ENCODE measurements at regions not wholly inside any gene's neighbourhood (a gene's known extent, or its start where the extent isn't known, plus 50 kb on each side); places are given as distances from the start of the nearest gene placed in this dataset.

DNA sequence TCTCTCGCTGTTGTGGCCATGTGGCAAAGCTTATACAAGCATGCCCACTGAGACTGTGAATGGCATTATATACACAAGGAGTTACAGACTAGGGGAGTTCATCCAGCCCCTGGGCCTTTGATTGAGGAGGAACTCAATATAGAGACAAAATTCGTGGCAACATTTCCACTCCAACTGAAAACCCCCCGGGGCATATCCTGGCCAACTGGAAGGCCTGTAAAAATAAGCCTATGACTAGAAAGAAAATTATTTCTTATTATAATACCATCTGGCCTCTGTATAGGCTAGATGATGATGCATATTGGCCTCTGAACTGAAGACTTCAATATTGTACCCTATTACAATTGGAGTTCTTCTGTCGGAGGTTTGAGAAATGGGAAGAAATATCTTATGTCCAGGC lies 175.5 kb upstream of the GJE1 start:
- Histone ChIP-seq H3K27me3 (ENCODE audit: low read depth) (no peaks in the 10 kb centered on the region), H3K9me3 (replicated peaks) (peaks cover 11% of the 10 kb centered on the region), H3K27ac (replicated peaks) (no peak overlapping the region), H3K4me1 (peaks cover 5% of the 10 kb centered on the region), H3K4me3 (no peak overlapping the region), H3K36me3 (no peaks in the 10 kb centered on the region)
- no peak for DNase-seq
- TF ChIP-seq, protein P1, sequence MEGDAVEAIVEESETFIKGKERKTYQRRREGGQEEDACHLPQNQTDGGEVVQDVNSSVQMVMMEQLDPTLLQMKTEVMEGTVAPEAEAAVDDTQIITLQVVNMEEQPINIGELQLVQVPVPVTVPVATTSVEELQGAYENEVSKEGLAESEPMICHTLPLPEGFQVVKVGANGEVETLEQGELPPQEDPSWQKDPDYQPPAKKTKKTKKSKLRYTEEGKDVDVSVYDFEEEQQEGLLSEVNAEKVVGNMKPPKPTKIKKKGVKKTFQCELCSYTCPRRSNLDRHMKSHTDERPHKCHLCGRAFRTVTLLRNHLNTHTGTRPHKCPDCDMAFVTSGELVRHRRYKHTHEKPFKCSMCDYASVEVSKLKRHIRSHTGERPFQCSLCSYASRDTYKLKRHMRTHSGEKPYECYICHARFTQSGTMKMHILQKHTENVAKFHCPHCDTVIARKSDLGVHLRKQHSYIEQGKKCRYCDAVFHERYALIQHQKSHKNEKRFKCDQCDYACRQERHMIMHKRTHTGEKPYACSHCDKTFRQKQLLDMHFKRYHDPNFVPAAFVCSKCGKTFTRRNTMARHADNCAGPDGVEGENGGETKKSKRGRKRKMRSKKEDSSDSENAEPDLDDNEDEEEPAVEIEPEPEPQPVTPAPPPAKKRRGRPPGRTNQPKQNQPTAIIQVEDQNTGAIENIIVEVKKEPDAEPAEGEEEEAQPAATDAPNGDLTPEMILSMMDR (IDR thresholded peaks at IDR 0.05; ENCODE audit: borderline replicate concordance), result no peak
- intact Hi-C loops (cut with micrococcal nuclease), result no loop called here

DNA sequence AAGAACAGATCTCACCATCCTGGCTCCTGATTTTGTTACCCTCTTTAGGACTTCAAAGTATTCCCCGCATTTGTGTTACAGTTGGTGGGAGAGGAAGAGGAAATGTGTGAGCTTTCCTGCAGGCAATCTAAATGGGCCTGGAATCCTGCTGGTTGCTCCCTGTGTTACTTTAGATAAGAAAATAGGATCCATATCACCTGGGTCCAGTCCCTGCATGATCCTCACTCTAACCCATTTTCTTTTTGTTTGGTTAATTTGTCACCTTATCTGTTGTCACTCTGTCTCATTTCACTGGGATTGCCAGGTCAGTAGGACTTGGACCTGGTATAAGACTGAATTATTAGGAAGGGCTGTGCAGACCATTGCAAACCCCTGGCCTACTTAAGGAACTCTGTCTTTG lies 175.9 kb upstream of the GJE1 start:
- Histone ChIP-seq H3K4me1 (peaks cover 5% of the 10 kb centered on the region), H3K27me3 (ENCODE audit: low read depth) (no peaks in the 10 kb centered on the region), H3K27ac (replicated peaks) (no peak overlapping the region), H3K9me3 (replicated peaks) (peaks cover 15% of the 10 kb centered on the region), H3K4me3 (no peak overlapping the region), H3K36me3 (no peaks in the 10 kb centered on the region)
- intact Hi-C loops (cut with micrococcal nuclease), result no loop called here
- no peak for DNase-seq
- TF ChIP-seq, protein P1 (IDR thresholded peaks at IDR 0.05; ENCODE audit: borderline replicate concordance), result no peak

DNA sequence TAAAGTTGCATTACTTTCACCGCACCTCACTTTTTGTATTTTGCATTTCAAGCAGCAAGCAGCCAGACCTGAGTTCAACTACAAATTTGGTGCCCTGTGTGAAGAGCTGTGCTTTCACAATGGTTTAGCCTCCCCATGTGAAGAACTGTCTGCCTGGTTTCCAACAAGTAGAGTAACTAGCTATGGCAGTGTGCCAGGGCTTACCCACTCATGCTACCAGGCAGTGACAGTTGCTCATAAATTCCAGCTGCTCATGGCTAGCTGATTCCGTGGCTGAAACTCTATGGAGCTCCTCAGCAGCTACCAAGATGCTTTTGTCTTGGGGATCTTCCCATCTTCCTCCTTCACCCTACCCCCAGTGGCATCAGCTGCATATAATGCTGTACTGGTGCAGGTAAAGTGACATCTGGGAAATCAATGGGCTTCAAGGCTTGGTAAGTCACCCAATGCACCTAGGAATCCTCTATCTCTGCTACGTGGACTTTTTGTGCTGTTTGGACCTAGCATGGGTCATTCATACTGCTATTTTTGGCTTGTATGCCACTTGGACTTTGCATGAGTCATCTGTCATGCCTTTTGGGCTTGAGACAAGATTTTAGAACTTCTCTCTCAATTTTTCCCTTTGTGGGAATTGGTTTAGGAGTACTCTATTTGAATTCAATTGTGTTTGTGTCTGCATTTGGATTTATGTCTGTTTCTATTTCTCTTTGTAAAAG lies 176.5 kb upstream of the GJE1 start:
- Histone ChIP-seq H3K4me1 (peaks cover 5% of the 10 kb centered on the region), H3K4me3 (no peak overlapping the region), H3K9me3 (replicated peaks) (peaks cover 22% of the 10 kb centered on the region), H3K27me3 (ENCODE audit: low read depth) (no peaks in the 10 kb centered on the region), H3K27ac (replicated peaks) (no peak overlapping the region), H3K36me3 (no peaks in the 10 kb centered on the region)
- TF ChIP-seq, protein P1 (IDR thresholded peaks at IDR 0.05; ENCODE audit: borderline replicate concordance), result no peak
- DNase-seq, result no peak
- intact Hi-C loops (cut with micrococcal nuclease), result no loop called here

DNA sequence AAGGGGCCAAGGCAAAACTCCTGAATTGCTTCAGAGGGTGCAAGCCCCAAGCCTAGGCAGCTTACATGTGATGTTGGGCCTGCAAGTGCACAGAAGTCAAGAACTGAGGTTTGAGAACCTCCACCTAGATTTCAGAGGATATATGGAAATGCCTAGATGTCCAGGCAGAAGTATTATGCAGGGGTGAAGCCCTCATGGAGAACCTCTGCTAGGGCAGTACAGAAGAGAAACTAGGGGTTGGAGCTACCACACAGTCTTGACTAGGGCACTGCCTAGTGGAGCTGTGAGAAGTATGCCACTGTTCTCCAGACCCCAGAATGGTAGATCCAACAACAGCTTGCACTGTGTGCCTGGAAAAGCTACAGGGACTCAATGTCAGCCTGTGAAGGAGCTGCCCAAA lies 179.7 kb upstream of the GJE1 start:
- TF ChIP-seq, protein P1 (IDR thresholded peaks at IDR 0.05; ENCODE audit: borderline replicate concordance), result no peak

DNA sequence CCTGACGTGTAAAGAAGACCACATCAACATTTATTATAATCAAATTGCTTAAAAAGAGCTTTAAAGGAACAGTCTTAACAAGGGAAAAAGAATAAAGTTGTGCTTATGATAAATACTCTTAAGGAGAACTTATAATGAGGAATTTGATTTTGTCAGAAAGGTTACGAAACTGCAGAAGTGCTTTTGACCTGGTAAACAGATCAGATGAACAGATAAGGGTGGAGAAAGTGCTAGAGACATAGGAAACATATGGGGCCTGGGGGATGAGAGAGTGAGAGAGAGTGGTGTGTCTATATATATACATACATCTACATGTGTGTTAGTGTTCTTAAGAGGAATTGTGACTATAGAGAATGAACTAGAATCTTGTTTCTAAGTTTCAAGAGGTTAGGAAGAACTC lies 186.2 kb upstream of the GJE1 start:
- H3K9me3 ChIP-seq (replicated peaks), result peaks cover 44% of the 10 kb centered on the region
- no peak overlapping the region for H3K27ac ChIP-seq (replicated peaks)
- DNase-seq, result no peak
- no peaks in the 10 kb centered on the region for H3K36me3 ChIP-seq
- H3K27me3 ChIP-seq (ENCODE audit: low read depth), result no peaks in the 10 kb centered on the region
- TF ChIP-seq, protein P1 (IDR thresholded peaks at IDR 0.05; ENCODE audit: borderline replicate concordance), result no peak
- intact Hi-C loops (cut with micrococcal nuclease), result no loop called here
- no peak overlapping the region for H3K4me3 ChIP-seq
- H3K4me1 ChIP-seq, result no peaks in the 10 kb centered on the region

More for the DNA sequence above, 179.7 kb upstream of the GJE1 start:
- intact Hi-C loops (cut with micrococcal nuclease), result no loop called here
- no peak overlapping the region for H3K27ac ChIP-seq (replicated peaks)
- no peak overlapping the region for H3K4me3 ChIP-seq
- peaks cover 22% of the 10 kb centered on the region for H3K9me3 ChIP-seq (replicated peaks)
- no peaks in the 10 kb centered on the region for H3K36me3 ChIP-seq
- DNase-seq, result no peak
- no peaks in the 10 kb centered on the region for H3K27me3 ChIP-seq (ENCODE audit: low read depth)
- peaks cover 5% of the 10 kb centered on the region for H3K4me1 ChIP-seq
